ENCODE measurements at regions not wholly inside any gene's neighbourhood (a gene's known extent, or its start where the extent isn't known, plus 50 kb on each side); places are given as distances from the start of the nearest gene placed in this dataset.
A peak's percentile ranks its signal among the peaks of the same experiment; 100 is the strongest.

GRCh38 chr7:155228459-155228845 is 69.2 kb upstream of the INSIG1 start:
- no peak for DNase-seq
- H3K9me3 Mint-ChIP-seq (ENCODE audit: unreplicated experiment): peaks cover 16% of the 10 kb centered on the region
- no peak overlapping the region for H3K27ac Mint-ChIP-seq (ENCODE audit: unreplicated experiment)
- no peak overlapping the region for H3K4me3 Mint-ChIP-seq (ENCODE audit: unreplicated experiment)
- peaks cover 18% of the 10 kb centered on the region for H3K4me1 Mint-ChIP-seq (ENCODE audit: low read depth, unreplicated experiment)
- H3K27me3 Mint-ChIP-seq (ENCODE audit: unreplicated experiment): peaks cover 15% of the 10 kb centered on the region
- TF ChIP-seq CTCF (IDR thresholded peaks at IDR 0.05; ENCODE audit: partially characterized antibody, unreplicated experiment): no peak
- peaks cover 9% of the 10 kb centered on the region for H3K36me3 Mint-ChIP-seq (ENCODE audit: unreplicated experiment)

- H3K9me3 Mint-ChIP-seq (ENCODE audit: unreplicated experiment): peaks cover 16% of the 10 kb centered on the region
- no peak overlapping the region for H3K4me3 Mint-ChIP-seq (ENCODE audit: unreplicated experiment)
- no peak for TF ChIP-seq CTCF (IDR thresholded peaks at IDR 0.05; ENCODE audit: partially characterized antibody, unreplicated experiment)
- peaks cover 15% of the 10 kb centered on the region for H3K27me3 Mint-ChIP-seq (ENCODE audit: unreplicated experiment)
- H3K27ac Mint-ChIP-seq (ENCODE audit: unreplicated experiment): no peak overlapping the region
- H3K36me3 Mint-ChIP-seq (ENCODE audit: unreplicated experiment): peaks cover 9% of the 10 kb centered on the region
- peaks cover 18% of the 10 kb centered on the region for H3K4me1 Mint-ChIP-seq (ENCODE audit: low read depth, unreplicated experiment)
- DNase-seq: no peak
Observed at GRCh38 chr7:155228894-155229293, 68.8 kb upstream of the INSIG1 start.

- Mint-ChIP-seq H3K27me3 (ENCODE audit: unreplicated experiment) (peaks cover 15% of the 10 kb centered on the region), H3K4me1 (ENCODE audit: low read depth, unreplicated experiment) (peaks cover 18% of the 10 kb centered on the region), H3K27ac (ENCODE audit: unreplicated experiment) (peak overlapping the region; percentile 73), H3K4me3 (ENCODE audit: unreplicated experiment) (peak overlapping the region; percentile 35), H3K36me3 (ENCODE audit: unreplicated experiment) (peaks cover 9% of the 10 kb centered on the region), H3K9me3 (ENCODE audit: unreplicated experiment) (peaks cover 16% of the 10 kb centered on the region)
- no peak for TF ChIP-seq CTCF (IDR thresholded peaks at IDR 0.05; ENCODE audit: partially characterized antibody, unreplicated experiment)
- no peak for DNase-seq
Observed at GRCh38 chr7:155229548-155230168, 68.0 kb upstream of the INSIG1 start.

- Mint-ChIP-seq H3K27ac (ENCODE audit: unreplicated experiment) (peak overlapping the region; percentile 55), H3K27me3 (ENCODE audit: unreplicated experiment) (peaks cover 15% of the 10 kb centered on the region), H3K9me3 (ENCODE audit: unreplicated experiment) (peaks cover 16% of the 10 kb centered on the region)
Observed at GRCh38 chr7:155230169-155230593, 67.5 kb upstream of the INSIG1 start.

More at GRCh38 chr7:155230169-155230593, 67.5 kb upstream of the INSIG1 start:
- Mint-ChIP-seq H3K36me3 (ENCODE audit: unreplicated experiment) (peaks cover 9% of the 10 kb centered on the region), H3K4me3 (ENCODE audit: unreplicated experiment) (no peak overlapping the region), H3K4me1 (ENCODE audit: low read depth, unreplicated experiment) (peaks cover 18% of the 10 kb centered on the region)
- DNase-seq: peak; percentile 49
- no peak for TF ChIP-seq CTCF (IDR thresholded peaks at IDR 0.05; ENCODE audit: partially characterized antibody, unreplicated experiment)
